ENCODE measurements at regions not wholly inside any gene's neighbourhood (a gene's known extent, or its start where the extent isn't known, plus 50 kb on each side); places are given as distances from the start of the nearest gene placed in this dataset.
"Not testable (repeated sequence)": the region's sequence is repeated elsewhere in the genome, so short reads cannot be mapped to it uniquely, and the experiment has no call there.

DNA sequence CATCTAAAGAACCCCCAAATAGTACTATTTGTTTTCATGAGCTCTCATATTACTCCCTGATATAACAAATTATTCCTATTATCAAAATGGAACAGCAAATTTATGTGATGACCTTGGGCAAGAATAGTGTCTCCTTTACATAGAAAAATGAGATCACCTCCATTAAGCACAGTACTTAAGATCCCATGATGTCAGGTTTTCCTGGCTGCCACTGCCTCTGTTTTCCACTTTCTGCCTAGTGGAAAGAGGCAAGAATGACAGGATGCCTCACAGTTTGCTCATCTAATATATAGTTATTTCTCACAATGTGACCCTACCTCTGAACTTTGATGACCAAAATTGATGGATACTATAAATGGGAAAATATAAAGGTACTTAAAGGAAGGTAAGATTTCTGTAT, 260.1 kb upstream of the SGK1 start:
- no peak for DNase-seq (ENCODE audit: low read depth, low spot score)

DNA sequence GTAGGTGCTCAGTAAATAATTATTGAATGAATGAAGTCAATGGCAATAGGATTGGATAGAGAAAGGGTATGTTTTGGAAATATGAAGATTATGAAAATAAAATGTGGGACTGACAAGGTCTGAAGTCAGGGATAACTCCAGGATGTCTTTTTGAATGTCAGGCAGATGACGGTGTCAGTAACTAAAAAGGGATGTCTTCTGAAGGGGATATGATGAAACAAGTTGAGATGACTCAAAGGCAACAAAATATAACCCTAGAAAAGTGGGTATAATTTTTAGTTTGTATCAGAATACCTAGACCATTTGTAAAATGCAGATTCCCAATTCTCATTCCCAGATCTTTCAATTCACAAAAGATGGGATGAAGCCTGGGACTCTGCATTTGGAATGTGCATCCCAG, 257.3 kb upstream of the SGK1 start:
- no peak for DNase-seq (ENCODE audit: low read depth, low spot score)

DNA sequence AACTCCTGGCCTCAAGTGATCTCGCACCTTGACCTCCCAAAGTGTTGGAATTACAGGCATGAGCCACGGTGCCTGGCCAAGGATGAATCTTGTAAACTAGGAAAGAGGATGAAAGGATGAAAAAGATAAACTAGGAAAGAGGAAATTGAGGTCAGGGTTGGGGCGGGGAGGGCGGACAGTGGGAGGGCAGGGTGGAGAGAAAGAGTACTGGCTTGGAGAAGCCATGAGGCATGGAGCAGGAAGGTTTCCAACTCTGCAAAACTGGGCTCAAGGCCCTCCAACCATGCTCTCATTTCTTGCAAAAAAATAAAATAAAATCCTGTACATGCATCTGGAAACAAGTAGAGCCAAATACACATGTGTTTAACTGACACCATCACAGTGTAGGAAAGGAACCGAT, 256.6 kb upstream of the SGK1 start:
- no peak for DNase-seq (ENCODE audit: low read depth, low spot score)

DNA sequence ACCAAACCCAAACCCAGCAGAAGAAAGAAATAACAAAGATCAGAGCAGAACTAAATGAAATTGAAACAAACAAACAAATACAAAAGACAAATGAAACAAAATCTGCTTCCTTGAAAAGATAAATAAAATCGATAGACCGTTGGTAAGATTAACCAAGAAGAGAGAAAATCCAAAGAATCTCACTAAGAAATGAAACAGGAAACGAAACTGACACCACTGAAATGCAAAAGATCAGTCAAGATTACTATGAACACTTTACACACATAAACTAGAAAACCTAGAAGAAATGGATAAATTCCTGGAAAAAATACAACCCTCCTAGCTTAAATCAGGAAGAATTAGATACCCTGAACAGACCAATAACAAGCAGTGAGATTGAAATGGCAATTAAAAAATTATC, 252.1 kb upstream of the SGK1 start:
- DNase-seq (ENCODE audit: low read depth, low spot score) = not testable (repeated sequence)

DNA sequence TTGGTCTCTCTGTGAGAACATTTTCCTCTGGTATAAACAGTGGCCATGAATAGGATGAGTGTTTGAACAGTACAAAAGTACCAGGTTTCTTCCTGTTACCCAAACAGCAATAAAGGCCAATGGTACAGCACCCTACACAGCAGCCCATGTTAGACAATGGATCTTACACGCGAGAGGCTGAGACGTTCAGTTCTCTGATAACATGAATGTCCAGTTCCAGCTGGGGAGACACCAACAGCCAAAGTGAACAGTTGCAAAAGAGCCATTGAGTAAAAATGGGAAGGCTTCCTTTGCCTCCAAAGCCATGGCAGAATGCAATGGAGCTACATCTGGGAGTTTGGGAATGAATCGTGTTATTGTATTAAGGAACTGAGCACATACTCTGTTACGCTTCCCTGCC, 246.8 kb upstream of the SGK1 start:
- DNase-seq (ENCODE audit: low read depth, low spot score) = no peak

DNA sequence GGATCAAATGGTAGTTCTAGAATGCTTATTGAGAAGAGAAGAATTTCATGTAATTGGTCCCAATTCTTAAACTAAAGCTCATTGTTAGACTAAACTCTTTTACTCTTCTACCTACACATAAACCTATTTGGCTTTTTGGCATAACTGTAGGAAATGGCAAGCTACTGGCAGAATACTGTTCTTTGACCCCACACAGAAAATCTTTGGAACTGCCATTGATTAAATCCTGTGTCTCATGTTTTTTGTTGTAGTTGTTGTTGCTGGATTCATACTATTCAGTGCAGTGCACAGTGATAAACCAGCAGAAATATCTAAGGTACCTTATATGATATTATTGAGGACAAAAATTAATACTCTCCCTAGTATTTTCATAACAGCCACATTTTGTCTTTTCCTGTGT, 242.1 kb upstream of the SGK1 start:
- no peak for DNase-seq (ENCODE audit: low read depth, low spot score)

DNA sequence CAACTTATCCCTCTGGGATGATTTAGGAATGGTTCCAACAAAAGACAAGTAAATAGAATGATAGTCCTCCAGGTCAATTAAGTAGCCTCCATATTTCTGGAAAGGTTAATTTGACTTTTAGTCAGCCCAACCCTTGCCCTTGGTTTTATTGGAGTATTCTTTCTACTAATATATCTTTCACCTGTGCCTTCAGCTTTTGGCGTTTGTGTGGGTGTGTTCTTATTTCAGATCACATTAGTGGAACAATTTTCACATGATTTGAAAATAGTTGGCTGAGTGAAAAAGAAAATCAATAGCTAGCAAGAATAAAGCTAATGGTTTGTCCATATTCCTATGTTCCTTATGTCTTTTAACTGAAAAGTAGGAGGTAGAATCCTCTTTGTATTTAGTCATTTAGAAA, 239.6 kb upstream of the SGK1 start:
- DNase-seq (ENCODE audit: low read depth, low spot score) = no peak

DNA sequence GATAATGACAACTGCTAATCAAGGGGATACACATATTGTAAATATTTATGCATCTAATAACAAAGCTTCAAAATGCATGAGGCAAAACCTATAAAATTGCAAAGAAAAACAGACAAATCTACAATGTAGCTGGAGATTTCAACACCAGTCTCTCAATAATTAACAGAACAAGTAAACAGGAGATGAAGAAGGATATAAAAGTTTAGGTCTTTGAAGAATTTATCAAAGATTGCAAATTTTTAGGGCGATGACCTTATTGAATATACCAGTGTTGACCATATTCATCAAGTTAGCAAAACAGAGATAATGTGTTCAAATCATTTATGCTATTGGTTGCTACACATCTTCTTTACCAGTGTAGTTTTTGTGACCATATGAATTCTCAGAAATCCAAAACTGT, 237.8 kb upstream of the SGK1 start:
- DNase-seq (ENCODE audit: low read depth, low spot score) = no peak

DNA sequence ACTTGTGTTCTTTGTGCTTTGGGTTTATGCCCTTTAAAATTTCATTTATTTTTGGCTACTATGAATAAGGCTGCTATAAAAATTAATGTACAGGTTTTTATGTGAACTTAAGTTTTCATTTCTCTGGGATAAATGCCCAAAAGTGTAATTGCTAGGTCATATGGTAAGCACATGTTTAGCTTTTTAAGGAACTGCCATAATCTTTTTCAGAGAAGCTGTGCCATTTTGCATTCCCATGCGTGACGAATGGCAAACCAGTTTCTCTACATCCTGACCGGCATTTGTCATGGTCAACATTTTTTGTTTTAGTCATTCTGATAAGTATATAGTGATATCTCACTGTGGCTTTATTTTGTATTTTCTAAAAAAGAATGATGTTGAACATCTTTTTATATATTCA, 236.0 kb upstream of the SGK1 start:
- DNase-seq (ENCODE audit: low read depth, low spot score) = no peak

DNA sequence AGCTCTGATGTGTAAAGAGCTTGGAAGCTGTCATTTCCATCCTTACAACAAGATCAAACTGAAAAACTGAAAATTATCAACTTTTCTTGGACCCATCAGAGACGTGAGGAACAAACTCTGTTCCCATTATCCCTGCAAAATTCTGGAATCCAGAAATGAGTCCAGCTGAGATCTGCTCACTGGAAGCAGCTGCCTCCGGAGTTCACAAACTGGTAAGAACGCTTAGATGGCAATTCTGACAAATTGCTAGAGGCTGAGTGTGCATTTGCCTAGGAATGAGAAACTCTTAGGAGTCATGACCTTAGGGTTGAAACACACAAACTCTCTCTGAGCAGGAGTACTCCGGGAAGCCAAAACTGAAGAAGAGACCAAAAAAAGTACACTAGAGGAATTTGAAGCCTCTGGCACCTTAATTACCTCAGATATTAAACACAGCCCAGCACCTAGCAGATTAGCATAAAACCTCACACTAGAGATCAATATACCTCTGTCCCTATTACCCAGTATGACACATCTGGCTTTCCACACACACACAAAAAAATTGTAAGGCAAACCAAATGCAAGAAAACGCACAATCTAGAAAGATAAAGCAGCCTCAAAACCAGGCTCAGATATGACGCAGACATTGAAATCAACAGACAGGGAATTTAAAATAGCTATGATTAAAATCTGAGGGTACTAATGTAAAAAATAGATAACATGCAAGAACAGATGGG, 233.5 kb upstream of the SGK1 start:
- peak; percentile 53 for DNase-seq (ENCODE audit: low read depth, low spot score)

DNA sequence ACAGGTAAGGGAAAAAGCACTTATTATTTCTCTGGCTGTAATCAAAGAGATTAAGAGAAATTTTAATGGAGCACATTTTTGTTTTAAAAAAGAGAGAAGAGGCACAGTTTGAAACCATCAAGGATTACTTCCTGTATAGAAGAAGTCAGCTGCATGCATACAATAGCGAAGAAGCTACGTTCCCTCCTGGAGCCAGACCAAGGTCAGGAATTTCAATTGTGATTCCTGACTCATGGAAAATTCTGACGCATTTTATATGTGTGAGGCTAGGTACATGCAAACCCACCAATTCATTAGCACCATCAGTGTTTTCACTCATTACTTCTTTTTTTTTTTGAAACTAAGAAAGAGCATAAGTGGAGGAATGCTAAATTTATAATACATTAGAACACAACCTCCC, 232.7 kb upstream of the SGK1 start:
- DNase-seq (ENCODE audit: low read depth, low spot score) = peak; percentile 94

DNA sequence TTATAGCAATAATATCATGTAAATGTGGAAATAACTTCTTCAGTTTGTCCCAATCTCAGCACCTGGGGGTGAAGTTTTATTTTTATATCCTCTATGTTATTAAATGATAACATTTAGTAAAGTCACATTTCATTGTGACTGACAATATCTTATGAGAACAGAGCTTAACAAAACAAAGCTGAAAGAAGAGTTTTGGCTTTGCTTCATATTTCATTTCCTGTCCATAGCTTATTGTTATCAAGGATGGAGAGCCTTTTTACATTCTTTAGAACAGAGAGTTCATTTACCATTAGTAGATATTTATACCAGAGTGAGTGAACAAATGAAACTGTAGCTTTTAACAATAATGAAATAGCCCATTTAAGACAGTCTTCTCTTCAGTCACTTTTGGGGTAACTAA, 231.9 kb upstream of the SGK1 start:
- DNase-seq (ENCODE audit: low read depth, low spot score) = peak; percentile 68

DNA sequence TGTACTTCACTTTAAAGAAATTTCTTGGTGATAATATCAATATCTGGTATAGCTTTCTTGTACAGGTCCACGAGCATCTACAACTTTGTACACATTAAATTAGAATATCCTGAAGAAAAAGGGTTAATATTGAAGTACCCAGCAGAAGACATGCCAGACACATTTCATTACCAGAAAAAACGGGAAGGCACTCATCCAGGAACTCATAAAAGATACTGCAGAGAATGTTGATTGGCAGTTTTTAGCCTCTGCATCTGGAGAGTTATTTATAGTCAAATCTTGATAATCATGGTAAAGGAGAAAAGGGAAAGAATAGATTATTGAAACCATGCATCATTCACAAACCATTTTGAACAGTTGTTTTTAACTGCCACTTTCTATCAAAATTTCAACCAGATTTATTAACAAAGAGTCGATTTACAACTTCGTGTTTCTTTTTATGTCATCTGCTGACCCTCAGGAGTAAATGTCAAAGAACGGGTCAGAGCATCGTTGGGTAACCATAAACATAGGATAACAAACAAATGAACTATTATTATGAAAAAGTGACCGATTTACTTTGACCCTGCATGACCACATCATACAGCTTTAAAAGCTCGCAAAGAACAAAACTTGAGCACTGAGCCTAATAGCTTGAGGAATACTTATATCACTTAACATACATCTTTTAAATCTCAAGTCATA, 229.2 kb upstream of the SGK1 start:
- no peak for DNase-seq (ENCODE audit: low read depth, low spot score)

DNA sequence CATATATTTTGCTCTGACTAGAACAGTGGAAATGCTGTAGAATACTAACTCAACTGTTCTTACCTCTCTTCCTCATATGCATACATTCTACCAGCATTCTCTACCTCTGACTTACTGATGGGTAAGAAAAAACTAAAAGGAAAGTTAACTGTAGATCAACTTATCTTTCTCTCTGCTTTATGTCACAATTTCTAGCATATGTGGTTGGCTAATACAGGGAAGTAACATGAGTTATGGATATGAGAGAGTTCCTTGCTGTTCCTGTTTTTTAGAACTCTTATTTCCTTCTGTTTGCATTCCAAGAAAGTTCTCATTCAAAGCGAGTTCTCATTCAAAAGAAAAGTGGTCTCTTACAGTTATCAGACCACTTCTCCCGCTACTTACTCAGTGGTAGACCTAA, 226.8 kb upstream of the SGK1 start:
- no peak for DNase-seq (ENCODE audit: low read depth, low spot score)

DNA sequence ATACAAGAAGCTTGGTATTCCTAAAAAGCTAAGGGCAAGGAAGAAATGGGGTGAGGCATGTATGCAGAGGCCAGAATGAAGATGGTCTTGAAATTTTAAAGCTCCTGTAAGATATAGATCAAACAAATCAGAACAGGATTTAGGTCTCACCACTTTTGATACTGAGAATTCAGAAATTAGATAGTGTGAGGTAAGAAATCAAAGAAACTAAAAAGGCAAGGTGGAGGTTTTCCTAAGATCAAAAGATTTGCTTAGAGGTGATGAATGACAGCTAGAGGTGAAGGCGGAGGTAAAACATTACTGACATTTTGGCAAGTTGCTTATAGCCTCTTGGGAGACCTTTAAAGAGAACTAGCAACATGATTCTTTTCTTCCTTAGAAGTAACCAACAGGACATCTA, 225.2 kb upstream of the SGK1 start:
- DNase-seq (ENCODE audit: low read depth, low spot score) = no peak

DNA sequence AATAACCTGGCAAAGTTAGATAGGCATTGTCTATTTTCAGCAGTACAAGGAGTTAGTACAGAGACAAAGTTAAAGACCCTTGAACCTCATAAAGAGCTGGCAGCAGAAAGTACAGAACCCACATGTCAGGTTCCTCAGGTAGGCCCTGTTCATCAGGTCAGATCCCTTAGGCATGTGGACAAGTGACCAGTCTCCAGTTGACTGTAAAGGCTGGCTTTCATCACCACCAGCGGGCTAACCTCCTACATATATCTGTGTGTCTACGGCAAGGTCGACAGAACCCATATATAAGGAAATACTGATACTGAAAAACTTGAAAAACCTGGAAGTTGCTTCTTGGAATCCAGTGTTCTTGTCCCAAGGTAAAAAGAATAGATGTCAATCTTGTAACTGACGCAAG, 223.1 kb upstream of the SGK1 start:
- no peak for DNase-seq (ENCODE audit: low read depth, low spot score)

DNA sequence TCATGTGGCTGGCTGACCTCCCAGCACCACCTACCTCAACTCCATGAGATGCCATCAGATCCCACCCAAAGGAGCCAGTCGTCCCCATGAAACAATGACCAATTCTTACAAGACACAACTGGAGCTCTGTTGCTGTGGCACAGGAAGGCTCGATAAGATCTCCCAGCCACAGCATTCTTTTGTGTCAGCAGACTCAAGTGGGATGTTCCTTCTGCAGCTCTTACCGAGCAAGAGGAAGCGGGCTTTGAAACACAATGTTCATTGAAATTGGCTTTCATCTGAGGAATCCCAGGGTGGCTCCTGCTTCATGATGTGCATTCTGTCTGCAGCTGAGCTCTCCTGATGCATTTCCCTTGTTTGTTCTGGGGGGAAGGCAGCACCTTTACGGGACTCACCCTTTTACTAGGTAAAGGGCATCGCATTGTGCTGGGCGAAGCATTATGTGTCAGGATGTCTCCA, 222.0 kb upstream of the SGK1 start:
- DNase-seq (ENCODE audit: low read depth, low spot score) = no peak

DNA sequence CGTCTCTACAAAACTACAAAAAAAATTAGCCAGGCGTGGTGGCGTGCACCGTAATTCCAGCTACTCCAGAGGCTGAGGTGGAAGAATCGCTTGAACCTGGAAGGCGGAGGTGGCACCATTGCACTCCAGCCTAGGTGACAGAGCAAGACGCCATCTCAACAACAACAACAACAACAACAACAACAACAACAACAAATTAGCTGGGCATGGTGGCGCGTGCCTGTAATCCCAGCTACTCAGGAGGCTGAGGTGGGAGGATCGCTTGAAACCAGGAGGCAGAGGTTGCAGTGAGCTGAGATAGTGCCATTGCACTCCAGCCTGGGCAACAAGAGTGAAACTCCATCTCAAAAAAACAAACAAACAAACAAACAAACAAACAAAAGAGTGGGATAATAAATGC, 219.9 kb upstream of the SGK1 start:
- not testable (repeated sequence) for DNase-seq (ENCODE audit: low read depth, low spot score)

DNA sequence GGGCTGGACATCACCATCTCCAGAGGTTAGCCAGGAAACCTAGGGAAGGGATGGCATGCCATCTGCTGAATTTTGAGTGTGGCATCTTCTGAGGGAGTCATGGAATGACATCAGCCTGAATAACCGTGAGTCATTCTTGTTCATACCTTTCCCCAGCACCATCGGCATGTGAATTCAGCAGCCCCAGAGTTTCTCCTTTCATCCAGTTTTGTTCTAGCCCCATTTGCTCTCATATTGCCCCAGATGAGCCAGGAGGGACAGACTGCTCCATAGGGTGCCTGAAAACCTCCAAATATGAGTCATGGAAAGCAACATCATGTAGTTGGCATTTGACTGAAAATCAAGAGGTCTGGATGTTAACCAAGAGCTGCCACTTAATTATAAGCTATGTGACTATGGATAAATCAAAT, 219.2 kb upstream of the SGK1 start:
- DNase-seq (ENCODE audit: low read depth, low spot score) = no peak

DNA sequence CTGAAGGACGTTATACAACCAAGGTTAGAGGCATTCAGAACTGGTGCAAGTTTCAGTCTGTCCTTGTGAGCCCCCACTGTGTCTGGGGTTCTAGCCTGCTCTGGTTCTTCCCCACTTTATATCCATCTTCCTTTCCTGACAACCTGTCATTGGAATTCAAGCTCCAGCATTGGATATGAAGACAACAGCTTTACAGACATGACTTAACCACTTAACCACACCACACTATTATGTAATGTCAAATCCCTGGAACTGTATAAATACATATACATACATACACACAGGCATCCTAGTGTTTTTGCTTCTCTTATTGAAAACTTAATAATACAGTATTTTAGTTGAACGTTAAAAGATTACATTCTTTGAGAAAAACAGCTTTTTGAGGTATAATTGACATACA, 217.9 kb upstream of the SGK1 start:
- DNase-seq (ENCODE audit: low read depth, low spot score) = no peak

DNA sequence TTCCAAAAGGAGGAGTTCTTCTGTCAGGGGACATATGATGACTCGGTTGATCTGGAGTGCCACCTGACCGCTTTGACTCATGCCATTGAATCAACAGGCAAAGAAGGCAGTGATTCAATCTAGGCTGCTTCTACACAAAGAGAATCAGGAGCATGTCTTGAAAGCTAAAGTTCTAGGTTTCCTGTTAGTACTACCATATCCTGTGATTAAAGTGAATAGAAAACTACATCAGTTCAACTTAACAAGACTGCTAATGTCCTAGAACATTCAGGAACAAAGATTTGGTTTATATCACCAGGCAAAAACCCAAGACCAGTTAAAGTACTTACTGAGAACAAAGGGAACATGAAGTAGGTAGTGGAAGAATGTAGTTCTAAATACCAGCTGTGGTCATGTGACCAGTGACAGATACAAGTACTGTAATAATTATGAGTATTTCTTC, 216.8 kb upstream of the SGK1 start:
- peak; percentile 26 for DNase-seq (ENCODE audit: low read depth, low spot score)

DNA sequence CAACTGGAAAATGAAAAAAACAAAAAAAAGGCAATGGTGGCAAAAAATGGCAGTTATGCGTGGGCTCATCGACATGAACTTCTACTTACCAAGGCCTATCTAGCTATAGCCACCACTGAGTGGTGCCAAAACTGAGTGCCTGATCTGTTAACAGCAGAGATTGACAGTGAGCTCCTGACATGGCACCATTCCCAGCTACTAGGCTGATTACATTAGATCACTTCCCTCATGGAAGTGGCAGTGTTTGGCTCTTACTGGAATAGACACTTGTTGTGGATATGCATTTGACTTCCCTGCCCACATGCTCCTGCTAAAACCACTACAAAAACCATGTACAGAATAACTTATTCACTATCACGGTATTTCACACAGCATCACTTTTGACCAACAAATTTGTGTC, 216.1 kb upstream of the SGK1 start:
- no peak for DNase-seq (ENCODE audit: low read depth, low spot score)
